Right lobe of liver (tissue), 4 donors: ENCODE measurements at regions not wholly inside any gene's neighbourhood (a gene's known extent, or its start where the extent isn't known, plus 50 kb on each side); places are given as distances from the start of the nearest gene placed in this dataset.

Experiments used
- POLR2A ChIP-seq: fragments of 450-650 bp; IDR thresholded peaks from one replicate; pipeline ENCODE4 v1.6.1; 2017; ENCODE audit warnings: antibody characterized with exemption, mild to moderate bottlenecking
- TF ChIP-seq, protein P1 (sequence below), 4 donors: fragments of 200-600 bp in 3 of 4; fragments of 450-650 bp in 1 of 4; IDR thresholded peaks; one replicate each; pipeline versions ENCODE4 v1.5.1 to v1.8.0; 2016 to 2022; ENCODE audit warnings: antibody characterized with exemption in 4 of 4, mild to moderate bottlenecking in 2 of 4
- donor health status: DM: no; HTN: no; CAD: no.
- donor health status: DM: no; HTN: no; CAD: no.
- donor health status: DM: no; HTN: yes; CAD: no.

DNA sequence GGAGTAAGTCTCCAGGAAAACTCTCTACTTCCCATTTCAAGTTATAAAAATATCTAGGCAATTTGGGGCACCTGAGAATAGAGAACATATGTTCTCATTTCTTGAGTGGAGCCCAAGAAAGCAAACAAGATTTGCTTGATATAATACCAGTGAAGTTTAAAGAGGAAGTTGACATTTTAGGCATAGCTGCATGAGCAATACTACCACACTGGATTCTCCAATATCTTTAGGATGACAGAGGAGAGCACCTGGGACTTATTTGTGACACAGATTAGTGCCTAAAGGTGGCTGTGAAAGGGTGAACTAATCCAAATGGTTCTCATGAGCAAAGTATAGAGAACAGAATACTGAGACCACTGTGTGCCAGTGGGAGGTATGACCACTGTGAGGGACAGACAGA, 423.5 kb upstream of the RIOK2 start:
- TF ChIP-seq, protein P1, sequence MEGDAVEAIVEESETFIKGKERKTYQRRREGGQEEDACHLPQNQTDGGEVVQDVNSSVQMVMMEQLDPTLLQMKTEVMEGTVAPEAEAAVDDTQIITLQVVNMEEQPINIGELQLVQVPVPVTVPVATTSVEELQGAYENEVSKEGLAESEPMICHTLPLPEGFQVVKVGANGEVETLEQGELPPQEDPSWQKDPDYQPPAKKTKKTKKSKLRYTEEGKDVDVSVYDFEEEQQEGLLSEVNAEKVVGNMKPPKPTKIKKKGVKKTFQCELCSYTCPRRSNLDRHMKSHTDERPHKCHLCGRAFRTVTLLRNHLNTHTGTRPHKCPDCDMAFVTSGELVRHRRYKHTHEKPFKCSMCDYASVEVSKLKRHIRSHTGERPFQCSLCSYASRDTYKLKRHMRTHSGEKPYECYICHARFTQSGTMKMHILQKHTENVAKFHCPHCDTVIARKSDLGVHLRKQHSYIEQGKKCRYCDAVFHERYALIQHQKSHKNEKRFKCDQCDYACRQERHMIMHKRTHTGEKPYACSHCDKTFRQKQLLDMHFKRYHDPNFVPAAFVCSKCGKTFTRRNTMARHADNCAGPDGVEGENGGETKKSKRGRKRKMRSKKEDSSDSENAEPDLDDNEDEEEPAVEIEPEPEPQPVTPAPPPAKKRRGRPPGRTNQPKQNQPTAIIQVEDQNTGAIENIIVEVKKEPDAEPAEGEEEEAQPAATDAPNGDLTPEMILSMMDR (IDR thresholded peaks at IDR 0.05): no peak
- TF ChIP-seq POLR2A: no peak
